RWPE1 (cell line): ENCODE measurements at regions not wholly inside any gene's neighbourhood (a gene's known extent, or its start where the extent isn't known, plus 50 kb on each side); places are given as distances from the start of the nearest gene placed in this dataset.

Experiments used
- CTCF ChIA-PET: fragments of 350-600 bp; sonication (Branson Sonifier 250); formaldehyde crosslinking; extraction: SDS; loops from one replicate; lab custom pipeline; 2021; lab: Yijun Ruan, JAX
- POLR2A ChIA-PET: fragments of 400-600 bp; formaldehyde crosslinking; extraction: SDS; loops from one replicate; lab custom pipeline; 2020; ENCODE audit warnings: antibody characterized with exemption; ENCODE audit not compliant: low non-redundant PET; lab: Yijun Ruan, JAX
- DNase-seq: peaks from one replicate; pipeline ENCODE4 v3.0.0; 2012; ENCODE audit warnings: low spot score
- H3K27ac ChIP-seq: fragments of 450-650 bp; 2 replicates; pipeline ENCODE4 v1.5.1; 2017
- CTCF ChIP-seq: fragments of 450-650 bp; conservative IDR thresholded peaks from 2 replicates; pipeline ENCODE4 v1.5.1; 2017; ENCODE audit warnings: low read depth, mild to moderate bottlenecking

DNA sequence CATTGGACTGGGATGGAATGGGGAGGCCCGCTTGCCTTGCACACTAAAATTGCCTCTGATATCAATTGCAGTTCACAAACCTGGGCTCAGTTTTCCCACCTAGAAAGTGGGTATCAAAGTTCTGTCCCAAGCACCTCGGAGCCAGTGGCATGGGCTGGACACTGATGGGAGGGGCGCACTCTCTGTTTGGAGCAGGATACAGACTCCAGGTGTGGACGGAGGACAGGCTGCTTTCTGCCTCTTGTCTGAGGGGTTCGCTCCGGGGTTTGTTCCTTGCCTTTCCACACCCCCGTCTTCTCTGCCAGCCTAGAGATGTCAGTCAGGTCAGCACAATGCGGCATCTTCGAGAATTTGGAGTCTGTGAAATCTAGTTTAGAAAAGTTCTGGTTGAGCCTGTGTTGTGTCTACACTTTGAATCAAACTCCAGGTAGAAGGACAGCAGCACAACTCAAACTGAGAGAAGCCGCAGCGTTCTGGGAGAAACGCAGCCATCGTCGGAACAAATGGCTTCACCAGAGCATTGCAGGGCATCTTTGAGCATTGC lies 141.9 kb downstream of the TEX29 start:
- no peak overlapping the region for H3K27ac ChIP-seq
- POLR2A ChIA-PET, result no interaction called here
- DNase-seq, result no peak
- no peak for TF ChIP-seq CTCF
- CTCF ChIA-PET, result no interaction called here

DNA sequence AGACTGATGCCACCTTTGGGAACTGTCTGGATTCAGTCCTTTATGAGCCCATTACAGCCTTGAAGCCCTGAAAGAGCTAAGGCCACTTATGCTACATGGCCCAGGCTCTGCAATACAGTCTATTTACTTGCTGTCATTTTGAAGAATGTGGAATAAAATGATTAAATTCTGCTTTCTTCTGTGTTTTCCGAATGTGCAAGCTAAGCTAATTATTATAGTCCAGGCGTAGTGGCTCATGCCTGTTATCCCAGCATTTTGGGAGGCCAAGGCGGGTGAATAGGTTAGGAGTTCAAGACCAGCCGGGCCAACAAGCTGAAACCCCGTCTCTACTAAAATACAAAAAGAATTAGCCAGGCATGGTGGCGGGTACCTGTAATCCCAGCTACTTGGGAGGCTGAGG lies 142.5 kb downstream of the TEX29 start:
- no peak for TF ChIP-seq CTCF
- CTCF ChIA-PET, result no interaction called here
- POLR2A ChIA-PET, result no interaction called here
- no peak for DNase-seq
- H3K27ac ChIP-seq, result no peak overlapping the region

- CTCF ChIA-PET, result interaction anchor here (0.6 kb wide), 1 partner anchor 23 kb away, joined by 5 read pairs; no protein-coding TSS in a partner anchor
- DNase-seq, result no peak
- H3K27ac ChIP-seq, result no peak overlapping the region
- POLR2A ChIA-PET, result no interaction called here
- TF ChIP-seq CTCF, result no peak
Measured at GRCh38 chr13:111467111-111467890, 146.9 kb downstream of the TEX29 start.

DNA sequence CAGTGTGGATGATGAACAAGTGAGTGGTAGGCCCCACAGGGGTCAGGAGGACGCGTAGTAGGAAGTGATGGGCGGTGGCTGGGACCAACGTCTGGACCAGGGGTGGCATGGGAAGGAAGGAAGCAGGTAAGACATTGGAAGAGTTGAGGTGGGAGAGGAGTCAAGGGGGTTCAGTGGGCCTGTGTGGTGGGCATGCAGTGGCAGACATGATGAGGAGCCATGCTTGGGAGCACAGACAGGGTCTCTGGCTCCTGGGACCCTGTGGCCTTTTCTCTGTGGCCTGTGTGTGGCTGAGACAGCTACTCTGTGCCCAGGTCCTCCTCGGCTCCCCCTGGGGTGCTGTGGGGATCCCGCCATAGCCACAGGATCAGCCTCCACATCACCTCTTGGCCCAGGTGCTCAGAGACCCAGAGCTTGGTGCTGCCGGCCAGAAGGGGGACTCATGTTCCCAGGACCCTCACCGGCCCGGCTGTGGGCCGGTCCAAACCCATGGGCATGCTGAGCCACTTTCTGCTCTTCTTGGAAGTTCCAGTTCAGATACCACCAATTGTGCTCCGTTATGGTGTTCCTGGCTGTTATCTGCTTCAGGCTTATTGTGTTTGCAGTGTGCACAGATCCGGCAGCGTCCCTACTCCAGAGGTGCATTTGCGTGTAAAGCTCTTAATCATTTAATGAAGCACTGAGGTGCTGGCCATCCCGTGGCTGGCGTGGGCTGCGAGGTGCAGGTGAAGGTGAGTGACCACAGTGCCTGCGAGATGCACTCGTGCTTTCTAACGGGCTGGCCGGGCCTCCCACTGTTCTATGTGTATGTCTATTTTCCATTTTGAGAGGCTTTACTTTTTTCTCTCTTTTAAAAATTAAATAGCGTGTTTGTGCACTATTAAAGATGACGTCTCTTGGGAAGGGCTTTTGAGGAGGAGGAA lies 147.9 kb downstream of the TEX29 start:
- DNase-seq, result no peak
- ChIA-PET CTCF (interaction anchor here (0.6 kb wide), 1 partner anchor 24 kb away, joined by 5 read pairs; no protein-coding TSS in a partner anchor), POLR2A (no interaction called here)
- no peak for TF ChIP-seq CTCF
- no peak overlapping the region for H3K27ac ChIP-seq

DNA sequence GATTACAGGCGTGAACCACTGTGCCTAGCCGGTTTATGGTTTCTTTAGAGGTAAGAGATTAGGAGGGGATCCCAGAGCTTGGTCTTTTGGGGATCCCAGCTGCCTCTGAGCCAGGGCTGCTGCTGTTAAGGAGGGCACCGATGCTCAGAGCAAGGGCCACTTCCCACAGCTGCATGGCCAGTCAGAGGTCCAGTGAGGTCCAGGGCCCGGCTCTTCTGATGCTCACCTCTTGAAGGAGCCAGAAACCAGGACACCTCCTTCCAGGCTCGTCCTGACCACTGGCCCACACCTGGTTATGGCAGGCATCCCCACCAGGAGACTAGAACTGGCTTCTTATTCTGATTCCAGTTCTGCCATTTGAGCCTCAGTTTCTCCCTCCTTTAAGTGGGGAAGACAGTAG lies 149.0 kb downstream of the TEX29 start:
- no peak for TF ChIP-seq CTCF

DNA sequence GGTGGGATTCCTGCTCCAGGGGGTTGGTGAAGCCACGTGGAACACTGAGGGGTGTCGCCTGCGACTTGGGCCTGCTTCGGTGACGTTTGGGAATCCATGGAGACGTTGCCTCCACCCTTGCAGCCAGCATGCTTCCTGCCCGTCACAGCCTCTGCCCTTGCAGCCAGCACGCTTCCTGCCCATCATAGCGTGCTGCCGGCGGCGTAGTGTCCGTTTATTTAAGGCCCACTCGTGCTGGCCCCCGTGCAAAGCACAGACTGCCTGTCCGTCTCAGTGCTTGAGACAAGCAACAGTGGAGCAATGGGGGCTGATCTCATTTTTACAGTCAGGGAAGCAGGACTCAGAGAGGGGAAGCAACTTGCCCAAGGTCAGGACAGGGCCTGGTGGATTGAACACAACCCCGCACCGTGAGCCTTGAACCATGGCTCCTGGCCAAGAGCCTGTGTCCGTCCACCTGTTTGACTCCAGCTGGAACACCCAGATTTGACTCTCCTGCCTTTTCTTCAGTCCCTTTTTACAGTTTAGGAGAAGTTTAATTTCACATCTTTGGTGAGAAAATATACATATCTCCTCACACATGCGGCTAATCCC lies 149.6 kb downstream of the TEX29 start:
- CTCF ChIA-PET, result no interaction called here
- H3K27ac ChIP-seq, result no peak overlapping the region
- POLR2A ChIA-PET, result no interaction called here
- DNase-seq, result no peak
- TF ChIP-seq CTCF, result no peak

More for the DNA sequence above, 149.0 kb downstream of the TEX29 start:
- CTCF ChIA-PET, result no interaction called here
- H3K27ac ChIP-seq, result no peak overlapping the region
- POLR2A ChIA-PET, result no interaction called here
- DNase-seq, result no peak
